Calu3 (cell line): ENCODE measurements at regions not wholly inside any gene's neighbourhood (a gene's known extent, or its start where the extent isn't known, plus 50 kb on each side); places are given as distances from the start of the nearest gene placed in this dataset.

Experiments
- BruUV-seq: library from RNA; stranded (reverse); fragments of 400-500 nt; replicated peaks from 2 replicates; lab custom pipeline; 2021; lab: Mats Ljungman, UMichigan
- CTCF ChIA-PET: fragments of 300-600 bp; sonication (Branson Sonifier 250); formaldehyde crosslinking; loops from one replicate; lab custom pipeline; 2022; ENCODE audit warnings: antibody characterized with exemption; lab: Charles Lee
- DNase-seq: peaks from one replicate; pipeline ENCODE4 v3.0.0; 2022
- H3K27ac Mint-ChIP-seq: one replicate; pipeline ENCODE4 v1.8.0; 2022; ENCODE audit warnings: mixed read lengths; ENCODE audit not compliant: unreplicated experiment
- H3K27me3 Mint-ChIP-seq: one replicate; pipeline ENCODE4 v1.8.0; 2022; ENCODE audit warnings: mixed read lengths; ENCODE audit not compliant: unreplicated experiment
- H3K36me3 Mint-ChIP-seq: one replicate; pipeline ENCODE4 v1.8.0; 2022; ENCODE audit warnings: mild to moderate bottlenecking, moderate library complexity, mixed read lengths; ENCODE audit not compliant: insufficient read depth, unreplicated experiment
- H3K4me1 Mint-ChIP-seq: one replicate; pipeline ENCODE4 v1.8.0; 2022; ENCODE audit warnings: mild to moderate bottlenecking, low read depth, mixed read lengths; ENCODE audit not compliant: unreplicated experiment
- H3K4me3 Mint-ChIP-seq: one replicate; pipeline ENCODE4 v1.8.0; 2022; ENCODE audit warnings: mild to moderate bottlenecking, low read depth, moderate library complexity, mixed read lengths; ENCODE audit not compliant: unreplicated experiment
- H3K9me3 Mint-ChIP-seq: one replicate; pipeline ENCODE4 v1.8.0; 2022; ENCODE audit warnings: low read depth, mixed read lengths; ENCODE audit not compliant: unreplicated experiment
- CTCF ChIP-seq: fragments of 200-600 bp; IDR thresholded peaks from one replicate; pipeline ENCODE4 v1.8.0; 2022; ENCODE audit warnings: antibody characterized with exemption; ENCODE audit not compliant: unreplicated experiment
- intact Hi-C: fragments of 100-400 bp; cut with micrococcal nuclease; formaldehyde crosslinking; loops from one replicate; pipeline ENCODE4 v1.10.0; 2022; ENCODE audit not compliant: unreplicated experiment

- Mint-ChIP-seq H3K27ac (no peak overlapping the region), H3K4me3 (no peak overlapping the region), H3K9me3 (no peaks in the 10 kb centered on the region), H3K4me1 (no peaks in the 10 kb centered on the region), H3K27me3 (peaks cover 70% of the 10 kb centered on the region), H3K36me3 (no peaks in the 10 kb centered on the region)
- intact Hi-C loops, result no loop called here
- no peak for TF ChIP-seq CTCF
- no peak for DNase-seq
- CTCF ChIA-PET, result no interaction called here
- no TSS peak for BruUV-seq
Measured at GRCh38 chr12:3974883-3975282, 101.7 kb upstream of the PARP11 start.

GRCh38 chr12:3973973-3974644 is 100.9 kb upstream of the PARP11 start:
- intact Hi-C loops, result no loop called here
- no peak for DNase-seq

GRCh38 chr12:3973269-3973884 is 100.2 kb upstream of the PARP11 start:
- DNase-seq, result no peak
- Mint-ChIP-seq H3K9me3 (no peaks in the 10 kb centered on the region), H3K4me3 (no peak overlapping the region), H3K4me1 (no peaks in the 10 kb centered on the region), H3K27me3 (peaks cover 80% of the 10 kb centered on the region), H3K36me3 (no peaks in the 10 kb centered on the region), H3K27ac (no peak overlapping the region)
- CTCF ChIA-PET, result no interaction called here
- TF ChIP-seq CTCF, result no peak
- no TSS peak for BruUV-seq
- intact Hi-C loops, result no loop called here

More at GRCh38 chr12:3973973-3974644, 100.9 kb upstream of the PARP11 start:
- Mint-ChIP-seq H3K27ac (no peak overlapping the region), H3K36me3 (no peaks in the 10 kb centered on the region), H3K9me3 (no peaks in the 10 kb centered on the region), H3K4me1 (no peaks in the 10 kb centered on the region), H3K27me3 (peaks cover 73% of the 10 kb centered on the region), H3K4me3 (no peak overlapping the region)
- no TSS peak for BruUV-seq
- CTCF ChIA-PET, result no interaction called here
- TF ChIP-seq CTCF, result no peak

GRCh38 chr12:3972576-3972975 is 99.4 kb upstream of the PARP11 start:
- Mint-ChIP-seq H3K4me3 (no peak overlapping the region), H3K9me3 (no peaks in the 10 kb centered on the region), H3K27me3 (peaks cover 78% of the 10 kb centered on the region), H3K36me3 (no peaks in the 10 kb centered on the region), H3K27ac (no peak overlapping the region), H3K4me1 (no peaks in the 10 kb centered on the region)
- no peak for DNase-seq
- CTCF ChIA-PET, result no interaction called here
- no TSS peak for BruUV-seq
- intact Hi-C loops, result no loop called here
- TF ChIP-seq CTCF, result no peak
